A673 (cell line): ENCODE measurements at regions not wholly inside any gene's neighbourhood (a gene's known extent, or its start where the extent isn't known, plus 50 kb on each side); places are given as distances from the start of the nearest gene placed in this dataset.

ENCODE experiments used
- BruUV-seq: library from RNA; stranded (reverse); fragments of 400-500 nt; replicated peaks from 2 replicates; lab custom pipeline; 2021; lab: Mats Ljungman, UMichigan
- CTCF ChIA-PET: fragments of 300-600 bp; sonication (Branson Sonifier 250); formaldehyde crosslinking; loops from one replicate; lab custom pipeline; 2022; ENCODE audit warnings: antibody characterized with exemption; lab: Charles Lee
- POLR2A ChIA-PET: fragments of 300-600 bp; sonication (Branson Sonifier 250); formaldehyde crosslinking; loops from one replicate; lab custom pipeline; 2022; ENCODE audit warnings: antibody characterized with exemption; ENCODE audit not compliant: low non-redundant PET; lab: Charles Lee
- DNase-seq: peaks from one replicate; pipeline ENCODE4 v3.0.0-alpha.2; 2015; ENCODE audit warnings: low spot score
- H3K27ac ChIP-seq: fragments of 200-600 bp; sonication (generic); 2 replicates; pipeline ENCODE4 v1.5.1; 2016; ENCODE audit warnings: mixed run types, low read depth, mild to moderate bottlenecking, mixed read lengths, antibody characterized with exemption, low read length; ENCODE audit not compliant: poor library complexity, severe bottlenecking
- H3K27me3 ChIP-seq: fragments of 200-600 bp; sonication (generic); replicated peaks from 2 replicates; pipeline ENCODE4 v1.6.1; 2017; ENCODE audit warnings: mixed run types, low read depth, mild to moderate bottlenecking, mixed read lengths, antibody characterized with exemption, low read length; ENCODE audit not compliant: insufficient read depth, poor library complexity
- H3K36me3 ChIP-seq: fragments of 200-600 bp; sonication (generic); 2 replicates; pipeline ENCODE4 v1.6.1; 2016; ENCODE audit warnings: mixed run types, mild to moderate bottlenecking, mixed read lengths, antibody characterized with exemption, low read length; ENCODE audit not compliant: insufficient read depth, poor library complexity, severe bottlenecking
- H3K4me1 ChIP-seq: fragments of 200-600 bp; sonication (generic); 2 replicates; pipeline ENCODE4 v1.6.1; 2017; ENCODE audit warnings: mixed run types, mild to moderate bottlenecking, mixed read lengths, antibody characterized with exemption, low read length; ENCODE audit not compliant: insufficient read depth, poor library complexity, severe bottlenecking
- H3K4me3 ChIP-seq: fragments of 200-600 bp; sonication (generic); 2 replicates; pipeline ENCODE4 v1.5.1; 2016; ENCODE audit warnings: low read depth, mixed run types, mild to moderate bottlenecking, mixed read lengths, low read length; ENCODE audit not compliant: poor library complexity, severe bottlenecking
- H3K9me3 ChIP-seq: fragments of 200-600 bp; sonication (generic); 2 replicates; pipeline ENCODE4 v1.6.1; 2016; ENCODE audit warnings: mixed run types, low read depth, mild to moderate bottlenecking, mixed read lengths, antibody characterized with exemption, low read length; ENCODE audit not compliant: poor library complexity, severe bottlenecking
- CTCF ChIP-seq: fragments of 300-800, 200-600 bp; sonication (generic); conservative IDR thresholded peaks from 2 replicates; pipeline ENCODE4 v1.5.1; 2017; ENCODE audit warnings: low read depth, mild to moderate bottlenecking, antibody characterized with exemption, low read length, moderate library complexity, mixed read lengths
- EZH2 ChIP-seq: fragments of 200-600 bp; sonication (generic); IDR thresholded peaks from 2 replicates; pipeline ENCODE4 v1.6.1; 2017; ENCODE audit warnings: borderline replicate concordance, low read depth, mild to moderate bottlenecking, mixed read lengths, antibody characterized with exemption, low read length; ENCODE audit not compliant: poor library complexity, severe bottlenecking
- intact Hi-C: fragments of 100-400 bp; cut with micrococcal nuclease; formaldehyde crosslinking; loops from one replicate; pipeline ENCODE4 v1.10.0; 2022; ENCODE audit not compliant: unreplicated experiment

DNA sequence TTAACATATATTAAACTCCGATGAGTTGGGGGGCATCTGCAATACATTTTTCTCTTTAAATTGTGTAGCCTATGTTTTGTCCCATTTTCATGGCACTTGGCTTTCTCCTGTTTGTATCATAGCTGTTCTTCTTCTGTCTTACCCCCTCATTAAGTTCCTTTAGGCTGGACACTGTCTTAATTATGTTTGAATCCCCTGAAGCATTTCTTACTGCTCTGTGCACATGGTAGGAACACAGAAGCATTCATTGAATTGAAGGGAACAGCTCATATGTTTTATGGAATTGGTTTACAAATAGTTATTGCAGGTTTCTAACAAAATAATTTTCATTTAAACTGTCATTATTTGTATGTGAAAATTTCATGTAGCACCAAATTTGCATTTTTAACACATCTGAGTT, 176.8 kb downstream of the TANC2 start:
- Histone ChIP-seq H3K4me1 (no peaks in the 10 kb centered on the region), H3K27me3 (no peaks in the 10 kb centered on the region), H3K36me3 (no peaks in the 10 kb centered on the region), H3K27ac (no peak overlapping the region), H3K9me3 (peaks cover 4% of the 10 kb centered on the region), H3K4me3 (no peak overlapping the region)
- ChIA-PET CTCF (interaction anchor here (1.1 kb wide), 1 partner anchor 223 kb away, joined by 3 read pairs; no protein-coding TSS in a partner anchor), POLR2A (no interaction called here)
- BruUV-seq = no TSS peak
- intact Hi-C loops = no loop called here
- no peak for DNase-seq
- TF ChIP-seq EZH2 = no peak
- no peak for TF ChIP-seq CTCF

GRCh38 chr17:63150490-63150889, 184.5 kb downstream of the TANC2 start:
- Histone ChIP-seq H3K36me3 (no peaks in the 10 kb centered on the region), H3K4me3 (no peak overlapping the region), H3K9me3 (peaks cover 3% of the 10 kb centered on the region), H3K27ac (no peak overlapping the region), H3K4me1 (peaks cover 3% of the 10 kb centered on the region), H3K27me3 (no peaks in the 10 kb centered on the region)
- ChIA-PET POLR2A (no interaction called here), CTCF (no interaction called here)
- BruUV-seq = no TSS peak
- no peak for DNase-seq
- intact Hi-C loops = no loop called here
- TF ChIP-seq EZH2 (no peak), CTCF (no peak)

- CTCF ChIA-PET = no interaction called here
- DNase-seq = peak; percentile 13
- POLR2A ChIA-PET = no interaction called here
- TF ChIP-seq EZH2 = no peak
- TF ChIP-seq CTCF = no peak
- H3K4me1 ChIP-seq = peaks cover 3% of the 10 kb centered on the region
- H3K27ac ChIP-seq = no peak overlapping the region
- no peaks in the 10 kb centered on the region for H3K9me3 ChIP-seq
- intact Hi-C loops = no loop called here
- no peaks in the 10 kb centered on the region for H3K36me3 ChIP-seq
- no peak overlapping the region for H3K4me3 ChIP-seq
- no peaks in the 10 kb centered on the region for H3K27me3 ChIP-seq
- BruUV-seq = no TSS peak
Measured at GRCh38 chr17:63150994-63151464, 185.0 kb downstream of the TANC2 start.
